KMS-11 (cell line): ENCODE measurements at regions not wholly inside any gene's neighbourhood (a gene's known extent, or its start where the extent isn't known, plus 50 kb on each side); places are given as distances from the start of the nearest gene placed in this dataset.

Experiments
- H2AFZ ChIP-seq: fragments of 200-600 bp; sonication (generic); 2 replicates; pipeline ENCODE4 v1.6.1; 2016; ENCODE audit warnings: antibody characterized with exemption, mixed run types, low read depth
- H3K27ac ChIP-seq: fragments of 200-600 bp; sonication (generic); 2 replicates; pipeline ENCODE4 v1.6.1; 2016; ENCODE audit warnings: mild to moderate bottlenecking, mixed run types
- H3K27me3 ChIP-seq: fragments of 200-600 bp; sonication (generic); 2 replicates; pipeline ENCODE4 v1.6.1; 2017; ENCODE audit warnings: mild to moderate bottlenecking, low read depth, mixed run types, moderate library complexity; ENCODE audit not compliant: insufficient read depth
- H3K36me3 ChIP-seq: fragments of 200-600 bp; sonication (generic); 2 replicates; pipeline ENCODE4 v1.6.1; 2017; ENCODE audit warnings: mild to moderate bottlenecking, mixed run types; ENCODE audit not compliant: insufficient read depth
- H3K4me1 ChIP-seq: fragments of 200-600 bp; sonication (generic); 2 replicates; pipeline ENCODE4 v1.6.1; 2016; ENCODE audit warnings: mild to moderate bottlenecking, low read depth, mixed run types; ENCODE audit not compliant: poor library complexity, severe bottlenecking
- H3K4me2 ChIP-seq: fragments of 200-600 bp; sonication (generic); 2 replicates; pipeline ENCODE4 v1.7.0; 2016; ENCODE audit warnings: mild to moderate bottlenecking, mixed run types
- H3K4me3 ChIP-seq: fragments of 200-600 bp; sonication (generic); IDR thresholded peaks from 2 replicates; pipeline ENCODE4 v1.6.1; 2017; ENCODE audit warnings: low read depth, low read length, mixed read lengths; ENCODE audit not compliant: insufficient read depth
- H3K79me2 ChIP-seq: fragments of 200-600 bp; sonication (generic); 2 replicates; pipeline ENCODE4 v1.6.1; 2016; ENCODE audit warnings: low read depth, mixed run types; ENCODE audit not compliant: insufficient read depth
- H3K9ac ChIP-seq: fragments of 200-600 bp; sonication (generic); 2 replicates; pipeline ENCODE4 v1.6.1; 2016; ENCODE audit warnings: mild to moderate bottlenecking, mixed run types
- H4K20me1 ChIP-seq: fragments of 200-600 bp; sonication (generic); 2 replicates; pipeline ENCODE4 v1.6.1; 2016; ENCODE audit warnings: mild to moderate bottlenecking, mixed run types; ENCODE audit not compliant: insufficient read depth
- TF ChIP-seq, protein P1 (sequence below): fragments of 200-600 bp; sonication (generic); conservative IDR thresholded peaks from 2 replicates; pipeline ENCODE4 v1.6.1; 2017; ENCODE audit warnings: low read depth, mild to moderate bottlenecking, antibody characterized with exemption, low read length, moderate library complexity, mixed read lengths

DNA sequence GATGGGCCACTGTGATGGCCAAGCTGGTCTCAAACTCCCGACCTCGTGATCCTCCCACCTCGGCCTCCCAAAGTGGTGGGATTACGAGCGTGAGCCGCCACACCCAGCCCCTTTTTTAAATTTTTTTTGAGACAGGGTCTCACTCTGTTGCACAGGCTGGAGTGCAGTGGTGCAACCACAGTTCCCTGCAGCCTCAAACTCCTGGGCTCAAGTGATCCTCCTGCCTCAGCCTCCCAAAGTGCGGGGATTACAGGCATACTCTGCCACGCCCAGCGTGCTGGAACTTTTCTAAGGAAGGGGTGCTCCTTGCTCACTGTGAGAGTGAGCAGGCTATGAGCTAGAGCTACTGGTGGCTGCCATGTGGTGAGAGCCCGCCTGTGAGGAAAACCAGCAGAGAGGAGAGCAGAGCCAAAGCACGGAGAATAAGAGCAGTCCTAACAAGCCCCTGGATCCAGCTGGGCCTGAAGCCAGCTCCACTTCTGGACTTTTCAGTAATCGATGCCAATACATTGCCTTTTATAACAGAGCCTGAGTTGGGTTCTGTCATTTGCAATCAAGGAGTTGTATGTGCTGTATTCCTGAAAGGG, 75.5 kb upstream of the UNC5A start:
- Histone ChIP-seq H3K36me3 (no peaks in the 10 kb centered on the region), H3K27me3 (peaks cover 26% of the 10 kb centered on the region; the same call in 1 of the 2 replicates), H2AFZ (no peak overlapping the region)

DNA sequence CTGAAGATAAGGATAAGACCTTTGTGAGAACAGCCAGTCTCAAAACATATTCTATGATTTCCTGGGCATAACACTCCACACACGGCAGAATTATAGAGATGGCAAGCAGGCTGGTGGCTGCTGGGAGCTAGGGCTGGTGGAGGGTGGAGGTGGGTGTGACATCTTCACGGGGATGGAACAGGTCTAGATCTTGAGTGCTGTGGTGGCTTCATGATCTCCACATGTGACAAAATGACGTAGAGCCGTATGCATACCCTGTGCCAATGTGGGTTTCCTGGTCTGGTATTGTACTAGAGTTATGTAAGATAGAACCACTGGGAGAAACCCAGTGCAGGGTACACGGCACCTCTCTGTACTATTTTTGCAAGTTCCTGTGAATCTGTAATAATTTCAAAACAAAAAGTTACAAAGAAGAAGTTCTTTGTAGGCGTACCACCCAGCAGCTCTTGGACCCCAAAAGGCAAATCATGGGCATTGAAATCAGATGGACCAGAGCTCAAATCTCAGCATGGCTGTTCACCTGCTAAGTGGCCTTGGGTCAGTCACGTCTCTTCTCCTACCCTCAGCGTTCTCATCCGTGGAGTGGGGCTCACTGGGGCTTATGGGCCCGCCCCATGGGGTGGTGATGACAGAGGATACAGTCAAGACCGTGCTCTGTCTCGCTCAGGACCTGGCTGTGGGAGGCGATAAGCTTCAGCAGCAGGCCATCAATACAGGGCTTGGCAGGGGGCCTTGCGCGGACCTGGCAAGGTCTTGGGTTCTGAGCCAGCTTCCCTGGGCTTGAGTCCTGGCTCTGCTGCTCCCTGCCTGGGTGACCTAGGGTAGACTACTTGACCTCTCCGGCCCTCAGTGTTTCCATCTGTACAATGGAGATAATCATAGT, 74.7 kb upstream of the UNC5A start:
- H3K4me2 ChIP-seq: no peak overlapping the region

More for the DNA sequence above, 75.5 kb upstream of the UNC5A start:
- TF ChIP-seq, protein P1, sequence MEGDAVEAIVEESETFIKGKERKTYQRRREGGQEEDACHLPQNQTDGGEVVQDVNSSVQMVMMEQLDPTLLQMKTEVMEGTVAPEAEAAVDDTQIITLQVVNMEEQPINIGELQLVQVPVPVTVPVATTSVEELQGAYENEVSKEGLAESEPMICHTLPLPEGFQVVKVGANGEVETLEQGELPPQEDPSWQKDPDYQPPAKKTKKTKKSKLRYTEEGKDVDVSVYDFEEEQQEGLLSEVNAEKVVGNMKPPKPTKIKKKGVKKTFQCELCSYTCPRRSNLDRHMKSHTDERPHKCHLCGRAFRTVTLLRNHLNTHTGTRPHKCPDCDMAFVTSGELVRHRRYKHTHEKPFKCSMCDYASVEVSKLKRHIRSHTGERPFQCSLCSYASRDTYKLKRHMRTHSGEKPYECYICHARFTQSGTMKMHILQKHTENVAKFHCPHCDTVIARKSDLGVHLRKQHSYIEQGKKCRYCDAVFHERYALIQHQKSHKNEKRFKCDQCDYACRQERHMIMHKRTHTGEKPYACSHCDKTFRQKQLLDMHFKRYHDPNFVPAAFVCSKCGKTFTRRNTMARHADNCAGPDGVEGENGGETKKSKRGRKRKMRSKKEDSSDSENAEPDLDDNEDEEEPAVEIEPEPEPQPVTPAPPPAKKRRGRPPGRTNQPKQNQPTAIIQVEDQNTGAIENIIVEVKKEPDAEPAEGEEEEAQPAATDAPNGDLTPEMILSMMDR: no peak
- Histone ChIP-seq H3K9ac (no peak overlapping the region), H3K4me2 (no peak overlapping the region), H3K27ac (no peak overlapping the region), H4K20me1 (no peaks in the 10 kb centered on the region), H3K79me2 (no peaks in the 10 kb centered on the region), H3K4me1 (no peaks in the 10 kb centered on the region), H3K4me3 (no peak overlapping the region)

DNA sequence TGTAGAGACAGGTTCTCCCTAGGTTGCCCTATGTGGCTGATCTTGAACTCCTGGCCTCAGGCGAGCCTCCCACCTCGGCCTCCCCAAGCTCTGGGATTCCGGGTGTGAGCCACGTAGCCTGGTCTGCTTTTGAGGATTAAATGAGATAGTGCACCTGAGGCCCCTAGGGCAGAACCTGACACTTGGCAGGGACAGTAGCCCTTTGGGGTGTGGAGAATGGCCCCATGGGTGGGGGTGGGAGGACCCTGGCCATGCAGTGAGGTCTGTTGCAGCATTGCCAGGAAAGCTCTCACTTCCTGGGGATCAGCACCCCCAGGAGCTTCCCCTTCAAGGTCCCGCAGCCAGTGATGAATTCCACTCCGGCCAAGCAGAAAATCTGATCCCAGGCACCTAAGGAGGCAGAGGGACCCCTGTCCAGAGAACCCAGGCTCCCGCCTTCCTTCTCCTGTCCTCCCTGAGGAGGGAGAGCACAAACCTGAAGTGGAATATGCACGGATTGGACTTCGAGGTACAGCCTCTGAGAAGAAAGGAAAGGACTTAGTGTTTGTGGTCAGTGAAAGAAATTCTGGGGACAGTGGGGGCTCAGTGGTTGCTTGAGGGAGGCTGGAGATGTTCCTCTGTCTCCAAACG, 73.9 kb upstream of the UNC5A start:
- H3K4me1 ChIP-seq: no peaks in the 10 kb centered on the region
- no peak overlapping the region for H3K4me2 ChIP-seq
- no peak overlapping the region for H3K4me3 ChIP-seq
- no peaks in the 10 kb centered on the region for H3K36me3 ChIP-seq
- H3K9ac ChIP-seq: no peak overlapping the region
- H3K79me2 ChIP-seq: no peaks in the 10 kb centered on the region
- TF ChIP-seq, protein P1: no peak
- no peak overlapping the region for H3K27ac ChIP-seq
- peaks cover 16% of the 10 kb centered on the region; the same call in 1 of the 2 replicates for H3K27me3 ChIP-seq
- no peaks in the 10 kb centered on the region for H4K20me1 ChIP-seq
- no peak overlapping the region for H2AFZ ChIP-seq

More for the DNA sequence above, 74.7 kb upstream of the UNC5A start:
- Histone ChIP-seq H3K79me2 (no peaks in the 10 kb centered on the region), H3K27me3 (peaks cover 23% of the 10 kb centered on the region; the same call in 1 of the 2 replicates), H3K36me3 (no peaks in the 10 kb centered on the region), H2AFZ (no peak overlapping the region), H4K20me1 (no peaks in the 10 kb centered on the region), H3K4me3 (no peak overlapping the region), H3K4me1 (no peaks in the 10 kb centered on the region), H3K9ac (no peak overlapping the region), H3K27ac (no peak overlapping the region)
- TF ChIP-seq, protein P1: no peak

DNA sequence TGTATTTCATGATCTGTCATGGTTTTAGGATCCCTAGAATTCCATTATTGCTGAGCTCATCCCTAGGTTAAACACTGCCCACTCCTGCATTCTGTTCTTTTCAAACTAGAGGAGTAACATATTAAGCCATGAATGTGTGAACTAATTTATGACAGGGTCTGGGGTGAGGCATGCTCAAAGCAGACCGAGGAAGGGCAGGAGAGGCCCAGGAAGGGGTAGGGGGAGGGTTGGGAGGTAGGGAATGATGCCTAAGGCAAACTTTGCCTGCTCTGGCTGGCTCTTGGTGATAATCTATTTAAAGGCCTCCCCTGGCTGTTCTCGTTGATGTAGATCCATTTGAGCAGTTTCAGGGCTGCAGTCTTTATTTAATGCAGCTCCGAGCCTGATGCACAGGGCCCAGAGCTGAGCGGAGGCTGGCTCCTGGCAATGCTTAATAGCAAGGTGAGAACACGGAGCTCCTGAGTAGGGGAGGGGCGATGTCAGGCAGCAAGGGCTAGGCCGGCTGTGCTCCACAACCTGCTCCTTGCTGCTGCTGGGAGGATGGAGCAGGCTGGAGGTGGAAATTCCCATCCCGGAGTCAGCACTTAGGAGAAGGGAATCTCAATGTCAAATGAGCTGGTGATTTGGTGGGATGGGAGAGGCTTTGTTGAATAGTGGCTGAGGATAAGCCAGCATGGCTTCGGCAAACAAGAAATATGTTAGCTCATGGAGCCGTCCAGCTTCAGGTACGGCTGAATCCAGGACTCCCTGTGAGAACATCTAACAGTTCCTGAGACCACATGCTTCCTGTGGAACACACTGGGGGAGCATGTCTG, 73.2 kb upstream of the UNC5A start:
- Histone ChIP-seq H3K27me3 (peaks cover 14% of the 10 kb centered on the region; the same call in 1 of the 2 replicates), H3K4me2 (no peak overlapping the region), H2AFZ (no peak overlapping the region), H3K4me1 (no peaks in the 10 kb centered on the region), H3K27ac (no peak overlapping the region), H3K79me2 (no peaks in the 10 kb centered on the region), H4K20me1 (no peaks in the 10 kb centered on the region), H3K9ac (no peak overlapping the region), H3K4me3 (no peak overlapping the region), H3K36me3 (no peaks in the 10 kb centered on the region)
- TF ChIP-seq, protein P1: no peak
